PC-3 (cell line): ENCODE measurements at regions not wholly inside any gene's neighbourhood (a gene's known extent, or its start where the extent isn't known, plus 50 kb on each side); places are given as distances from the start of the nearest gene placed in this dataset.

Source experiments
- EZH2 ChIP-seq: fragments of 300-600 bp; sonication (generic); IDR thresholded peaks from one replicate; pipeline ENCODE4 v1.6.1; 2017; ENCODE audit warnings: antibody characterized with exemption, mild to moderate bottlenecking, low read length; ENCODE audit not compliant: unreplicated experiment
- EZH2phosphoT487 ChIP-seq: fragments of 300-600 bp; sonication (generic); IDR thresholded peaks from 2 replicates; pipeline ENCODE4 v1.6.1; 2018; ENCODE audit warnings: mild to moderate bottlenecking, antibody characterized with exemption, low read length, borderline replicate concordance
- TF ChIP-seq, protein P1 (sequence below): fragments of 300-600 bp; sonication (generic); conservative IDR thresholded peaks from 2 replicates; pipeline ENCODE4 v1.5.1; 2017; ENCODE audit warnings: antibody characterized with exemption, low read depth, mild to moderate bottlenecking, low read length

GRCh38 chr13:30832377-30832776, 73.7 kb upstream of the MEDAG start:
- TF ChIP-seq EZH2 (no peak), EZH2phosphoT487 (no peak)
- TF ChIP-seq, protein P1, sequence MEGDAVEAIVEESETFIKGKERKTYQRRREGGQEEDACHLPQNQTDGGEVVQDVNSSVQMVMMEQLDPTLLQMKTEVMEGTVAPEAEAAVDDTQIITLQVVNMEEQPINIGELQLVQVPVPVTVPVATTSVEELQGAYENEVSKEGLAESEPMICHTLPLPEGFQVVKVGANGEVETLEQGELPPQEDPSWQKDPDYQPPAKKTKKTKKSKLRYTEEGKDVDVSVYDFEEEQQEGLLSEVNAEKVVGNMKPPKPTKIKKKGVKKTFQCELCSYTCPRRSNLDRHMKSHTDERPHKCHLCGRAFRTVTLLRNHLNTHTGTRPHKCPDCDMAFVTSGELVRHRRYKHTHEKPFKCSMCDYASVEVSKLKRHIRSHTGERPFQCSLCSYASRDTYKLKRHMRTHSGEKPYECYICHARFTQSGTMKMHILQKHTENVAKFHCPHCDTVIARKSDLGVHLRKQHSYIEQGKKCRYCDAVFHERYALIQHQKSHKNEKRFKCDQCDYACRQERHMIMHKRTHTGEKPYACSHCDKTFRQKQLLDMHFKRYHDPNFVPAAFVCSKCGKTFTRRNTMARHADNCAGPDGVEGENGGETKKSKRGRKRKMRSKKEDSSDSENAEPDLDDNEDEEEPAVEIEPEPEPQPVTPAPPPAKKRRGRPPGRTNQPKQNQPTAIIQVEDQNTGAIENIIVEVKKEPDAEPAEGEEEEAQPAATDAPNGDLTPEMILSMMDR: no peak
